ENCODE measurements at regions not wholly inside any gene's neighbourhood (a gene's known extent, or its start where the extent isn't known, plus 50 kb on each side); places are given as distances from the start of the nearest gene placed in this dataset.

GRCh38 chr5:160511280-160511929 is 89.8 kb downstream of the PTTG1 start:
- DNase-seq, result no peak

Data from activated naive CD4-positive, alpha-beta T cell treated with anti-CD3 and anti-CD28 coated beads, Interleukin-2, amount 50 U/mL, for 16 hours (primary cell).